Right lobe of liver (tissue), 6 donors: ENCODE measurements at regions not wholly inside any gene's neighbourhood (a gene's known extent, or its start where the extent isn't known, plus 50 kb on each side); places are given as distances from the start of the nearest gene placed in this dataset.

ENCODE experiments used
- ATAC-seq, 4 donors: fragments of 200-7000 bp; cut with Tn5 transposase; one replicate each; pipeline ENCODE4 v1.9.1; 2020; ENCODE audit warnings: mild to moderate bottlenecking in 4 of 4, moderate library complexity in 4 of 4
- DNase-seq, 3 donors: peaks; one replicate each; pipeline ENCODE4 v3.0.0-alpha.2; 2020
- H3K27ac ChIP-seq, 3 donors: fragments of 200-600 bp; one replicate each; pipeline ENCODE4 v1.8.0; 2022
- H3K27me3 ChIP-seq, 2 donors: fragments of 200-600 bp; one replicate each; pipeline ENCODE4 v1.8.0; 2022
- H3K36me3 ChIP-seq, 4 donors: fragments of 200-600 bp; sonication (generic) in 1 of 4; one replicate each; pipeline versions ENCODE4 v1.5.1 to v1.8.0; 2017 to 2022; ENCODE audit warnings: control low read depth in 1 of 4
- H3K4me1 ChIP-seq, 4 donors: fragments of 200-600 bp; sonication (generic) in 1 of 4; one replicate each; pipeline versions ENCODE4 v1.5.1 to v1.8.0; 2017 to 2022; ENCODE audit warnings: control low read depth in 1 of 4
- H3K4me3 ChIP-seq, 3 donors: fragments of 200-600 bp; one replicate each; pipeline ENCODE4 v1.8.0; 2022
- H3K9me3 ChIP-seq, 4 donors: fragments of 200-600 bp; sonication (generic) in 1 of 4; one replicate each; pipeline versions ENCODE4 v1.5.1 to v1.8.0; 2017 to 2022; ENCODE audit warnings: control low read depth in 1 of 4
- CTCF ChIP-seq, 4 donors: fragments of 200-600 bp in 3 of 4; fragments of 450-650 bp in 1 of 4; IDR thresholded peaks; one replicate each; pipeline versions ENCODE4 v1.5.1 to v1.8.0; 2016 to 2022; ENCODE audit warnings: antibody characterized with exemption in 4 of 4, mild to moderate bottlenecking in 2 of 4
- POLR2A ChIP-seq: fragments of 450-650 bp; IDR thresholded peaks from one replicate; pipeline ENCODE4 v1.6.1; 2017; ENCODE audit warnings: antibody characterized with exemption, mild to moderate bottlenecking
- WGBS: methylation state at CpG from one replicate; pipeline ENCODE4 v1.1.6; 2018; ENCODE audit warnings: low coverage, low lambda C conversion rate; ENCODE audit not compliant: insufficient coverage; ENCODE audit errors: missing lambda C conversion rate; 5-methylcytosine and 5-hydroxymethylcytosine counted together
- intact Hi-C, 2 donors: fragments of 100-400 bp; cut with DNase I; formaldehyde crosslinking; loops; one replicate each; pipeline versions ENCODE4 v1.11.2 to v1.14.1; 2022
- donor health status: DM: no; HTN: yes; CAD: no.
- donor health status: DM: no; HTN: no; CAD: no.
- donor health status: DM: no; HTN: no; CAD: no.
- donor health status: DM: no; HTN: yes; CAD: no.
- donor health status: DM: no; HTN: yes; CAD: no.

DNA sequence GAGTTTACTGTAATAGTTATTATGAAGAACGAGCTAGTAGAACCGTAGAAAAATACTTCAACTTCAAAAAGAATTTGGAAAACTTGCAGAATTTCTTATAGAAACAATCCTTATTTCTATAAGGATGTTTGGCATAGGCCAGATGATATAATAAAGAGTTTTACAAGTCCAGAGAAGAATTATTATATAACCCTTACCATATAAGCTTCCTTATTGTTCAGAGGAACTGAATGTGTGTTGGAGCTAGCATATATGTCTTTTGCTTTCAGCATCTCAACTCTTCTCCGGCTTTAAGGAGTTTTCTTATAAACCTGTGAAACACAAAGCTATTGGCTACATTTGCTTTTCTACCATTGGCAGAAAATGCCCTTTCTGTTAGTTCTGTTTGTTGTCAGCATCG lies 178.0 kb upstream of the E2F7 start:
- DNase-seq (no peak), ATAC-seq (no peak)
- Histone ChIP-seq H3K27ac (no peak overlapping the region), H3K27me3 (no peaks in the 10 kb centered on the region), H3K9me3 (no peaks in the 10 kb centered on the region), H3K4me1 (no peaks in the 10 kb centered on the region), H3K4me3 (no peak overlapping the region), H3K36me3 (no peaks in the 10 kb centered on the region)
- intact Hi-C loops, result no loop called here
- TF ChIP-seq POLR2A (no peak), CTCF (IDR thresholded peaks at IDR 0.05) (no peak)
- WGBS, result 53% methylated on average over 4 of the region's 4 CpGs

- Histone ChIP-seq H3K27me3 (no peaks in the 10 kb centered on the region), H3K4me1 (no peaks in the 10 kb centered on the region), H3K4me3 (no peak overlapping the region), H3K9me3 (no peaks in the 10 kb centered on the region), H3K36me3 (no peaks in the 10 kb centered on the region), H3K27ac (no peak overlapping the region)
- intact Hi-C loops, result no loop called here
- 100% methylated on average over 1 of the region's 1 CpG for WGBS
- no peak for TF ChIP-seq POLR2A
- no peak for TF ChIP-seq CTCF (IDR thresholded peaks at IDR 0.05)
- DNase-seq (no peak), ATAC-seq (no peak)
Observed at GRCh38 chr12:77239617-77240016, 174.2 kb upstream of the E2F7 start.

GRCh38 chr12:77238335-77238734 lies 173.0 kb upstream of the E2F7 start:
- H3K27me3 ChIP-seq, result no peaks in the 10 kb centered on the region
- DNase-seq (no peak), ATAC-seq (peak in 1 of 4 donors; percentile 48)
- H3K27ac ChIP-seq, result no peak overlapping the region
- no peaks in the 10 kb centered on the region for H3K9me3 ChIP-seq
- intact Hi-C loops, result no loop called here
- 27% methylated on average over 2 of the region's 2 CpGs for WGBS
- H3K4me1 ChIP-seq, result no peaks in the 10 kb centered on the region
- no peak overlapping the region for H3K4me3 ChIP-seq
- TF ChIP-seq POLR2A (no peak), CTCF (IDR thresholded peaks at IDR 0.05) (no peak)
- H3K36me3 ChIP-seq, result no peaks in the 10 kb centered on the region

DNA sequence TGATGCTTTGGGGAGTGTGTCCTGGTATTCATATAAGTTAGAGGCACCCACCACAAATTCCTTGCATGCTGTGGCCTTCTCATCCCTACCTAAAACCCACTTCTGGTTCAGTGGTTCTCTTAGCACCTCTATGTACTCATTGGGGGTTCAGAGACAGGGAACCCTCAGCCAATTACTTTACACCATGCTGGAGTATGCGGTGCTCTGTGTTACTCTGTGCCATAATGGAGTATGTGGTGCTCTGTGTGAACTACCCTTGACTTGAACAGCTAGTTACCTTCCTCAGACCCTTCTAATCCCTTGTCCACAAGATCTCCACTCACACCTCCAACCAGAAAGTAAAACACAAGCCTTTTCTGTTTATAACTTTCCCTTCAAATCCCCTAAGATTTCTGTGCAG lies 172.5 kb upstream of the E2F7 start:
- Histone ChIP-seq H3K9me3 (no peaks in the 10 kb centered on the region), H3K4me1 (no peaks in the 10 kb centered on the region), H3K4me3 (no peak overlapping the region), H3K36me3 (no peaks in the 10 kb centered on the region), H3K27ac (no peak overlapping the region), H3K27me3 (no peaks in the 10 kb centered on the region)
- no peak for TF ChIP-seq POLR2A
- intact Hi-C loops, result no loop called here
- ATAC-seq (no peak), DNase-seq (no peak)
- no CpG with 5 or more reads among the region's 1 CpG for WGBS

DNA sequence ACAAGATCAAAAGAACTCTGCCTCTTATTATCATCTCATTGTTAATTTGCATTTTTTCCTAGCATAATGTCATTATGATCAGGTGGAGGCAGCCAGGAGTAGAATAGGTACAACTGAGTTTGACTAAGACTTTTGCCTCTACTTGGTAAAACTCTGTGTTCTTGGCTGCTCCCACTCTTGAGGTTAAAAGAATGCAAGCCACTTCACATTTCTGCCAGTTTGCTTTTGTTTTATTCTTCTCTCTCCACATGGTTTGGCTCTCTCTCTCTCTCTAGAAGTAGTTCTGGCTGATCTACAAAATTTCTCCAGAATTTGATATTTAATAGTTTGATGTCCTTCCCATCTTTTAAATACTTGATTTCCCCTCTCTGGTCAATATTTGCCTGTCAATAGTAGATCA lies 170.7 kb upstream of the E2F7 start:
- Histone ChIP-seq H3K27ac (no peak overlapping the region), H3K9me3 (no peaks in the 10 kb centered on the region), H3K36me3 (no peaks in the 10 kb centered on the region), H3K27me3 (no peaks in the 10 kb centered on the region), H3K4me3 (no peak overlapping the region), H3K4me1 (no peaks in the 10 kb centered on the region)
- ATAC-seq, result no peak
- no peak for DNase-seq
- intact Hi-C loops, result no loop called here
- no peak for TF ChIP-seq CTCF (IDR thresholded peaks at IDR 0.05)
- no peak for TF ChIP-seq POLR2A
